ENCODE measurements at regions not wholly inside any gene's neighbourhood (a gene's known extent, or its start where the extent isn't known, plus 50 kb on each side); places are given as distances from the start of the nearest gene placed in this dataset.

- no peaks in the 10 kb centered on the region for H3K79me2 ChIP-seq (ENCODE audit: insufficient read depth, low read depth)
- no peak overlapping the region for H3K9ac ChIP-seq
- H2AFZ ChIP-seq (ENCODE audit: low read depth) = no peak overlapping the region
- H3K4me2 ChIP-seq = no peak overlapping the region
- H3K27ac ChIP-seq = no peak overlapping the region
- no peaks in the 10 kb centered on the region for H3K36me3 ChIP-seq (ENCODE audit: insufficient read depth)
- H3K4me1 ChIP-seq (ENCODE audit: low read depth, poor library complexity, severe bottlenecking) = peaks cover 5% of the 10 kb centered on the region
- H4K20me1 ChIP-seq (ENCODE audit: insufficient read depth) = no peaks in the 10 kb centered on the region
- no peak for TF ChIP-seq CTCF (conservative IDR thresholded peaks at IDR 0.05; ENCODE audit: low read depth, low read length)
- H3K27me3 ChIP-seq (ENCODE audit: insufficient read depth, low read depth) = no peaks in the 10 kb centered on the region
- no peak overlapping the region for H3K4me3 ChIP-seq (IDR thresholded peaks at IDR 0.05; ENCODE audit: insufficient read depth, low read depth, low read length)
These were observed 153.5 kb downstream of the ZNF608 start for GRCh38 chr5:124592891-124593290.

GRCh38 chr5:124591583-124591982 is 154.9 kb downstream of the ZNF608 start:
- Histone ChIP-seq H3K27ac (no peak overlapping the region), H3K27me3 (ENCODE audit: insufficient read depth, low read depth) (no peaks in the 10 kb centered on the region), H3K79me2 (ENCODE audit: insufficient read depth, low read depth) (no peaks in the 10 kb centered on the region), H2AFZ (ENCODE audit: low read depth) (no peak overlapping the region), H3K4me3 (IDR thresholded peaks at IDR 0.05; ENCODE audit: insufficient read depth, low read depth, low read length) (no peak overlapping the region), H3K4me2 (no peak overlapping the region), H4K20me1 (ENCODE audit: insufficient read depth) (no peaks in the 10 kb centered on the region), H3K4me1 (ENCODE audit: low read depth, poor library complexity, severe bottlenecking) (no peaks in the 10 kb centered on the region), H3K36me3 (ENCODE audit: insufficient read depth) (no peaks in the 10 kb centered on the region), H3K9ac (no peak overlapping the region)
- TF ChIP-seq CTCF (conservative IDR thresholded peaks at IDR 0.05; ENCODE audit: low read depth, low read length) = no peak

GRCh38 chr5:124590686-124591085 is 155.8 kb downstream of the ZNF608 start:
- TF ChIP-seq CTCF (conservative IDR thresholded peaks at IDR 0.05; ENCODE audit: low read depth, low read length) = no peak
- no peak overlapping the region for H3K9ac ChIP-seq

GRCh38 chr5:124587280-124587679 is 159.2 kb downstream of the ZNF608 start:
- Histone ChIP-seq H3K4me3 (IDR thresholded peaks at IDR 0.05; ENCODE audit: insufficient read depth, low read depth, low read length) (no peak overlapping the region), H3K27me3 (ENCODE audit: insufficient read depth, low read depth) (no peaks in the 10 kb centered on the region), H3K4me2 (no peak overlapping the region), H3K79me2 (ENCODE audit: insufficient read depth, low read depth) (no peaks in the 10 kb centered on the region), H3K27ac (no peak overlapping the region), H2AFZ (ENCODE audit: low read depth) (no peak overlapping the region), H3K9ac (no peak overlapping the region), H3K36me3 (ENCODE audit: insufficient read depth) (no peaks in the 10 kb centered on the region), H3K4me1 (ENCODE audit: low read depth, poor library complexity, severe bottlenecking) (peaks cover 27% of the 10 kb centered on the region), H4K20me1 (ENCODE audit: insufficient read depth) (no peaks in the 10 kb centered on the region)
- no peak for TF ChIP-seq CTCF (conservative IDR thresholded peaks at IDR 0.05; ENCODE audit: low read depth, low read length)

More at GRCh38 chr5:124590686-124591085, 155.8 kb downstream of the ZNF608 start:
- H2AFZ ChIP-seq (ENCODE audit: low read depth) = no peak overlapping the region
- H3K4me2 ChIP-seq = no peak overlapping the region
- H3K79me2 ChIP-seq (ENCODE audit: insufficient read depth, low read depth) = no peaks in the 10 kb centered on the region
- no peak overlapping the region for H3K4me3 ChIP-seq (IDR thresholded peaks at IDR 0.05; ENCODE audit: insufficient read depth, low read depth, low read length)
- H4K20me1 ChIP-seq (ENCODE audit: insufficient read depth) = no peaks in the 10 kb centered on the region
- H3K27me3 ChIP-seq (ENCODE audit: insufficient read depth, low read depth) = no peaks in the 10 kb centered on the region
- no peak overlapping the region for H3K27ac ChIP-seq
- no peaks in the 10 kb centered on the region for H3K4me1 ChIP-seq (ENCODE audit: low read depth, poor library complexity, severe bottlenecking)
- no peaks in the 10 kb centered on the region for H3K36me3 ChIP-seq (ENCODE audit: insufficient read depth)
